Loucy (cell line): ENCODE measurements at regions not wholly inside any gene's neighbourhood (a gene's known extent, or its start where the extent isn't known, plus 50 kb on each side); places are given as distances from the start of the nearest gene placed in this dataset.

Experiments used
- EZH2phosphoT487 ChIP-seq: fragments of 200-600 bp; IDR thresholded peaks from 2 replicates; pipeline ENCODE4 v1.6.1; 2018; ENCODE audit warnings: antibody characterized with exemption, mild to moderate bottlenecking, moderate library complexity, borderline replicate concordance
- TF ChIP-seq, protein P1 (sequence below): fragments of 200-600 bp; sonication (generic); conservative IDR thresholded peaks from 2 replicates; pipeline ENCODE4 v1.5.1; 2014; ENCODE audit warnings: mild to moderate bottlenecking, antibody characterized with exemption, low read length

DNA sequence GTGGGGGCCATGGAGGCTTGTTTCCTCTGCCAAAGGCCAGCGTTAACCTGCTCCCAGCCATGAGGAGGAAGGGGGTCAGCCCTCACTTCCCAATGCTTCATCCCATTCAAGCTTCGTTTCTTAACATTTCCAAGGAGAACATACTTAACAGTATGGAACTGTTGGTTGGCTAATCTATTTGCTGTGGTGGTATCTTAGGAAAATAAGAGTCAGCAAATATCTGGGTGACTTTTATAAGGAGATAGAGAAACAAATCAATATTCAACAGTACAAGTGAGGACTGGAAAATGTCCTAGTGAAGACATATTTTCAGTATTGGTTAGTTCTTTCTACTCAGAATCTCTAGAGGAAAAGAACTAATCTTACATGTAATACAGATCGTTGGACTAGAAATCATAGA is 223.8 kb upstream of the ARRDC4 start:
- TF ChIP-seq, protein P1, sequence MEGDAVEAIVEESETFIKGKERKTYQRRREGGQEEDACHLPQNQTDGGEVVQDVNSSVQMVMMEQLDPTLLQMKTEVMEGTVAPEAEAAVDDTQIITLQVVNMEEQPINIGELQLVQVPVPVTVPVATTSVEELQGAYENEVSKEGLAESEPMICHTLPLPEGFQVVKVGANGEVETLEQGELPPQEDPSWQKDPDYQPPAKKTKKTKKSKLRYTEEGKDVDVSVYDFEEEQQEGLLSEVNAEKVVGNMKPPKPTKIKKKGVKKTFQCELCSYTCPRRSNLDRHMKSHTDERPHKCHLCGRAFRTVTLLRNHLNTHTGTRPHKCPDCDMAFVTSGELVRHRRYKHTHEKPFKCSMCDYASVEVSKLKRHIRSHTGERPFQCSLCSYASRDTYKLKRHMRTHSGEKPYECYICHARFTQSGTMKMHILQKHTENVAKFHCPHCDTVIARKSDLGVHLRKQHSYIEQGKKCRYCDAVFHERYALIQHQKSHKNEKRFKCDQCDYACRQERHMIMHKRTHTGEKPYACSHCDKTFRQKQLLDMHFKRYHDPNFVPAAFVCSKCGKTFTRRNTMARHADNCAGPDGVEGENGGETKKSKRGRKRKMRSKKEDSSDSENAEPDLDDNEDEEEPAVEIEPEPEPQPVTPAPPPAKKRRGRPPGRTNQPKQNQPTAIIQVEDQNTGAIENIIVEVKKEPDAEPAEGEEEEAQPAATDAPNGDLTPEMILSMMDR, result no peak
- no peak for TF ChIP-seq EZH2phosphoT487
